IPS DF 6.9 (cell line): ENCODE measurements at regions not wholly inside any gene's neighbourhood (a gene's known extent, or its start where the extent isn't known, plus 50 kb on each side); places are given as distances from the start of the nearest gene placed in this dataset.
"Not testable (repeated sequence)": the region's sequence is repeated elsewhere in the genome, so short reads cannot be mapped to it uniquely, and the experiment has no call there.

Experiments used
- DNase-seq: peaks from one replicate; pipeline ENCODE4 v3.0.0-alpha.2; 2013; ENCODE audit warnings: low read depth, low spot score
- H3K27ac ChIP-seq: one replicate; pipeline ENCODE4 v1.5.1; 2013; ENCODE audit warnings: low read length, control low read depth
- H3K27me3 ChIP-seq: 2 replicates; pipeline ENCODE4 v1.6.1; 2013; ENCODE audit warnings: mild to moderate bottlenecking, low read length; ENCODE audit not compliant: control insufficient read depth, insufficient read depth
- H3K36me3 ChIP-seq: 2 replicates; pipeline ENCODE4 v1.6.1; 2013; ENCODE audit warnings: low read length; ENCODE audit not compliant: control insufficient read depth, insufficient read depth
- H3K4me1 ChIP-seq: 2 replicates; pipeline ENCODE4 v1.6.1; 2013; ENCODE audit warnings: low read length; ENCODE audit not compliant: control insufficient read depth, insufficient read depth
- H3K4me3 ChIP-seq: 2 replicates; pipeline ENCODE4 v1.5.1; 2013; ENCODE audit warnings: mild to moderate bottlenecking, low read length
- H3K9me3 ChIP-seq: 2 replicates; pipeline ENCODE4 v1.6.1; 2013; ENCODE audit warnings: low read length, inconsistent platforms; ENCODE audit not compliant: control insufficient read depth, insufficient read depth
- WGBS: extraction: QIAGEN DNeasy Blood & Tissue Kit; methylation state at CpG from one replicate; pipeline ENCODE4 v1.1.7; 2013; ENCODE audit warnings: mixed read lengths, missing lambda C conversion rate; ENCODE audit not compliant: insufficient read length, insufficient coverage; 5-methylcytosine and 5-hydroxymethylcytosine counted together

GRCh38 chr2:58751676-58752075 is 510.6 kb upstream of the FANCL start:
- WGBS, result no CpG with 5 or more reads among the region's 3 CpGs
- DNase-seq, H3K27ac ChIP-seq, H3K4me1 ChIP-seq, H3K9me3 ChIP-seq, H3K4me3 ChIP-seq, H3K27me3 ChIP-seq, H3K36me3 ChIP-seq: not testable (repeated sequence)

- no peaks in the 10 kb centered on the region for H3K9me3 ChIP-seq
- no peak for DNase-seq
- H3K27me3 ChIP-seq, result no peaks in the 10 kb centered on the region
- no peaks in the 10 kb centered on the region for H3K4me1 ChIP-seq
- H3K36me3 ChIP-seq, result no peaks in the 10 kb centered on the region
- H3K4me3 ChIP-seq, result no peak overlapping the region
- no peak overlapping the region for H3K27ac ChIP-seq
These were observed 507.9 kb upstream of the FANCL start for GRCh38 chr2:58749041-58749440.

- H3K4me3 ChIP-seq, H3K4me1 ChIP-seq, H3K36me3 ChIP-seq, H3K27ac ChIP-seq, DNase-seq, H3K9me3 ChIP-seq, H3K27me3 ChIP-seq: not testable (repeated sequence)
- WGBS, result no CpG with 5 or more reads among the region's 2 CpGs
These were observed 504.2 kb upstream of the FANCL start for GRCh38 chr2:58745334-58745733.

- H3K27me3 ChIP-seq, result no peaks in the 10 kb centered on the region
- H3K9me3 ChIP-seq, result no peaks in the 10 kb centered on the region
- no peak for DNase-seq
- H3K4me1 ChIP-seq, result no peaks in the 10 kb centered on the region
- no CpG with 5 or more reads among the region's 1 CpG for WGBS
- H3K36me3 ChIP-seq, result no peaks in the 10 kb centered on the region
- H3K4me3 ChIP-seq, result no peak overlapping the region
- H3K27ac ChIP-seq, result no peak overlapping the region
These were observed 499.3 kb upstream of the FANCL start for GRCh38 chr2:58740426-58740825.

- WGBS, result no CpG with 5 or more reads among the region's 1 CpG
- DNase-seq, result no peak
- H3K27me3 ChIP-seq, result no peaks in the 10 kb centered on the region
- H3K4me1 ChIP-seq, result no peaks in the 10 kb centered on the region
- no peak overlapping the region for H3K4me3 ChIP-seq
- H3K36me3 ChIP-seq, result no peaks in the 10 kb centered on the region
- no peak overlapping the region for H3K27ac ChIP-seq
- no peaks in the 10 kb centered on the region for H3K9me3 ChIP-seq
These were observed 497.9 kb upstream of the FANCL start for GRCh38 chr2:58739033-58739432.

- no CpG with 5 or more reads among the region's 1 CpG for WGBS
These were observed 493.2 kb upstream of the FANCL start for GRCh38 chr2:58734365-58734764.

GRCh38 chr2:58732999-58733398 is 491.9 kb upstream of the FANCL start:
- H3K36me3 ChIP-seq, result no peaks in the 10 kb centered on the region
- no peak overlapping the region for H3K4me3 ChIP-seq
- DNase-seq, result no peak
- H3K27me3 ChIP-seq, result no peaks in the 10 kb centered on the region
- no peak overlapping the region for H3K27ac ChIP-seq
- no peaks in the 10 kb centered on the region for H3K9me3 ChIP-seq
- H3K4me1 ChIP-seq, result no peaks in the 10 kb centered on the region
- WGBS, result 100% methylated on average over 1 of the region's 1 CpG

More at GRCh38 chr2:58734365-58734764, 493.2 kb upstream of the FANCL start:
- Histone ChIP-seq H3K4me1 (no peaks in the 10 kb centered on the region), H3K27ac (no peak overlapping the region), H3K4me3 (no peak overlapping the region), H3K27me3 (no peaks in the 10 kb centered on the region), H3K9me3 (no peaks in the 10 kb centered on the region), H3K36me3 (no peaks in the 10 kb centered on the region)
- DNase-seq, result no peak

GRCh38 chr2:58731488-58731869 is 490.4 kb upstream of the FANCL start:
- no peaks in the 10 kb centered on the region for H3K4me1 ChIP-seq
- no CpG with 5 or more reads among the region's 2 CpGs for WGBS
- no peak for DNase-seq
- H3K4me3 ChIP-seq, result no peak overlapping the region
- no peaks in the 10 kb centered on the region for H3K36me3 ChIP-seq
- H3K27ac ChIP-seq, result no peak overlapping the region
- no peaks in the 10 kb centered on the region for H3K27me3 ChIP-seq
- H3K9me3 ChIP-seq, result no peaks in the 10 kb centered on the region

- Histone ChIP-seq H3K4me1 (no peaks in the 10 kb centered on the region), H3K9me3 (no peaks in the 10 kb centered on the region), H3K36me3 (no peaks in the 10 kb centered on the region), H3K4me3 (no peak overlapping the region), H3K27me3 (no peaks in the 10 kb centered on the region), H3K27ac (no peak overlapping the region)
- no CpG with 5 or more reads among the region's 5 CpGs for WGBS
- DNase-seq, result no peak
These were observed 489.8 kb upstream of the FANCL start for GRCh38 chr2:58730764-58731487.

- no peaks in the 10 kb centered on the region for H3K27me3 ChIP-seq
- DNase-seq, result no peak
- H3K9me3 ChIP-seq, result no peaks in the 10 kb centered on the region
- no peak overlapping the region for H3K27ac ChIP-seq
- H3K4me1 ChIP-seq, result no peaks in the 10 kb centered on the region
- WGBS, result no CpG with 5 or more reads among the region's 2 CpGs
- H3K4me3 ChIP-seq, result no peak overlapping the region
- H3K36me3 ChIP-seq, result no peaks in the 10 kb centered on the region
These were observed 487.0 kb upstream of the FANCL start for GRCh38 chr2:58727981-58728656.
